ENCODE measurements at regions not wholly inside any gene's neighbourhood (a gene's known extent, or its start where the extent isn't known, plus 50 kb on each side); places are given as distances from the start of the nearest gene placed in this dataset.

DNA sequence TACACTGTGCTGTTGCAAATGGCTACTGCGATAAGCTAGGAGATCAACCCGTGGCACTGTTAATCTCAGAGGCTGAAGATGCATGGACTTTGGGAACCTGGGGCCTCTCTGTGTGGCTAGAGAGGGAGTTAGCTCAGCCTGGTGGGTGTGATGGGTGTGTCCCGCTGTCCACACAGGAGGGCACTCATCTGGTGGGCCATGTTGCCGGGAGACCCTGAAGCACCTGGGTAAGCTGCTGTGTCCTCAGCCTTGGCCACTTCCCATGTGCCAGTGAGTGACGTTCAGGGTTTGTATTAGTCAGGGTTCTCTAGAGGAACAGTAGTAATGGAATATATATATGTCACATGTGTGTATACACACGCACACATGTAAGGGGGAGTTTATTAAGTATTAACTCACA, 132.7 kb downstream of the ERMARD start:
- TF ChIP-seq, protein P1, sequence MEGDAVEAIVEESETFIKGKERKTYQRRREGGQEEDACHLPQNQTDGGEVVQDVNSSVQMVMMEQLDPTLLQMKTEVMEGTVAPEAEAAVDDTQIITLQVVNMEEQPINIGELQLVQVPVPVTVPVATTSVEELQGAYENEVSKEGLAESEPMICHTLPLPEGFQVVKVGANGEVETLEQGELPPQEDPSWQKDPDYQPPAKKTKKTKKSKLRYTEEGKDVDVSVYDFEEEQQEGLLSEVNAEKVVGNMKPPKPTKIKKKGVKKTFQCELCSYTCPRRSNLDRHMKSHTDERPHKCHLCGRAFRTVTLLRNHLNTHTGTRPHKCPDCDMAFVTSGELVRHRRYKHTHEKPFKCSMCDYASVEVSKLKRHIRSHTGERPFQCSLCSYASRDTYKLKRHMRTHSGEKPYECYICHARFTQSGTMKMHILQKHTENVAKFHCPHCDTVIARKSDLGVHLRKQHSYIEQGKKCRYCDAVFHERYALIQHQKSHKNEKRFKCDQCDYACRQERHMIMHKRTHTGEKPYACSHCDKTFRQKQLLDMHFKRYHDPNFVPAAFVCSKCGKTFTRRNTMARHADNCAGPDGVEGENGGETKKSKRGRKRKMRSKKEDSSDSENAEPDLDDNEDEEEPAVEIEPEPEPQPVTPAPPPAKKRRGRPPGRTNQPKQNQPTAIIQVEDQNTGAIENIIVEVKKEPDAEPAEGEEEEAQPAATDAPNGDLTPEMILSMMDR (IDR thresholded peaks at IDR 0.05; ENCODE audit: borderline replicate concordance, extremely low read depth, low read length, poor library complexity, severe bottlenecking), result no peak
- no peak for TF ChIP-seq EZH2 (IDR thresholded peaks at IDR 0.05; ENCODE audit: borderline replicate concordance, low read depth, low read length, severe bottlenecking)

All from DND-41 (cell line).